ENCODE measurements at regions not wholly inside any gene's neighbourhood (a gene's known extent, or its start where the extent isn't known, plus 50 kb on each side); places are given as distances from the start of the nearest gene placed in this dataset.

DNA sequence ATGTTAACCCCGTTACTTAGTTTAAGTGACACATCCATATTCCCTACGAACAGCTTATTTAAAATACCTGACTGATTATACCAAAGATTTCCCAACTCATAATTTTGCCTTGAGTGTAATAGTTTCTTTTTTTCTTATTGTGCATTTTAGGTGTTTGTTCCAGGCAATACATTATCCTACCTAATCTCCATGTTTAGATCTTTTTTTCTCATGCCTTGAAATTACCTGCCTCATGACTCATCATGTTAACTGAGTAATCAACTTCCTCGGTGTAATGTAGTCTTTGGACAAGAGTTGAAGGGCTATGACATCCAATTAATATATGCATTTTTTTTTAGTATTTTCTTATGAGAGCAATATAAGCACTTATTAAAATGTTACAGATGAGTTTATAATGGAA is 228.7 kb upstream of the ANKRD50 start:
- Histone ChIP-seq H3K36me3 (ENCODE audit: insufficient read depth, low read length) (no peaks in the 10 kb centered on the region), H3K4me2 (ENCODE audit: insufficient read depth, low read length) (no peak overlapping the region), H4K20me1 (ENCODE audit: insufficient read depth, low read length) (no peaks in the 10 kb centered on the region), H3K27me3 (ENCODE audit: insufficient read depth, low read length) (no peaks in the 10 kb centered on the region), H3K4me3 (ENCODE audit: insufficient read depth, low read length) (no peak overlapping the region), H3K27ac (ENCODE audit: low read depth, low read length) (peak overlapping the region; percentile 68), H3K9me3 (ENCODE audit: low read depth, low read length) (no peaks in the 10 kb centered on the region), H3K4me1 (ENCODE audit: insufficient read depth, low read length) (peaks cover 32% of the 10 kb centered on the region), H2AFZ (ENCODE audit: low read length) (no peak overlapping the region), H3K79me2 (ENCODE audit: insufficient read depth, low read length) (no peaks in the 10 kb centered on the region)
- no peak for DNase-seq (ENCODE audit: insufficient read length, low spot score, missing footprints)
- TF ChIP-seq, protein P1, sequence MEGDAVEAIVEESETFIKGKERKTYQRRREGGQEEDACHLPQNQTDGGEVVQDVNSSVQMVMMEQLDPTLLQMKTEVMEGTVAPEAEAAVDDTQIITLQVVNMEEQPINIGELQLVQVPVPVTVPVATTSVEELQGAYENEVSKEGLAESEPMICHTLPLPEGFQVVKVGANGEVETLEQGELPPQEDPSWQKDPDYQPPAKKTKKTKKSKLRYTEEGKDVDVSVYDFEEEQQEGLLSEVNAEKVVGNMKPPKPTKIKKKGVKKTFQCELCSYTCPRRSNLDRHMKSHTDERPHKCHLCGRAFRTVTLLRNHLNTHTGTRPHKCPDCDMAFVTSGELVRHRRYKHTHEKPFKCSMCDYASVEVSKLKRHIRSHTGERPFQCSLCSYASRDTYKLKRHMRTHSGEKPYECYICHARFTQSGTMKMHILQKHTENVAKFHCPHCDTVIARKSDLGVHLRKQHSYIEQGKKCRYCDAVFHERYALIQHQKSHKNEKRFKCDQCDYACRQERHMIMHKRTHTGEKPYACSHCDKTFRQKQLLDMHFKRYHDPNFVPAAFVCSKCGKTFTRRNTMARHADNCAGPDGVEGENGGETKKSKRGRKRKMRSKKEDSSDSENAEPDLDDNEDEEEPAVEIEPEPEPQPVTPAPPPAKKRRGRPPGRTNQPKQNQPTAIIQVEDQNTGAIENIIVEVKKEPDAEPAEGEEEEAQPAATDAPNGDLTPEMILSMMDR (IDR thresholded peaks at IDR 0.05; ENCODE audit: extremely low read depth, low read depth, low read length), result no peak

- DNase-seq (ENCODE audit: insufficient read length, low spot score, missing footprints), result no peak
- H3K27me3 ChIP-seq (ENCODE audit: insufficient read depth, low read length), result no peaks in the 10 kb centered on the region
- no peak overlapping the region for H3K4me2 ChIP-seq (ENCODE audit: insufficient read depth, low read length)
- H3K79me2 ChIP-seq (ENCODE audit: insufficient read depth, low read length), result no peaks in the 10 kb centered on the region
- H3K27ac ChIP-seq (ENCODE audit: low read depth, low read length), result peak overlapping the region; percentile 69
- H3K9me3 ChIP-seq (ENCODE audit: low read depth, low read length), result no peaks in the 10 kb centered on the region
- no peaks in the 10 kb centered on the region for H3K36me3 ChIP-seq (ENCODE audit: insufficient read depth, low read length)
- no peak overlapping the region for H3K4me3 ChIP-seq (ENCODE audit: insufficient read depth, low read length)
- no peaks in the 10 kb centered on the region for H4K20me1 ChIP-seq (ENCODE audit: insufficient read depth, low read length)
- peaks cover 32% of the 10 kb centered on the region for H3K4me1 ChIP-seq (ENCODE audit: insufficient read depth, low read length)
- TF ChIP-seq, protein P1 (IDR thresholded peaks at IDR 0.05; ENCODE audit: extremely low read depth, low read depth, low read length), result no peak
- no peak overlapping the region for H2AFZ ChIP-seq (ENCODE audit: low read length)
These were observed 227.9 kb upstream of the ANKRD50 start for GRCh38 chr4:124940387-124940786.

DNA sequence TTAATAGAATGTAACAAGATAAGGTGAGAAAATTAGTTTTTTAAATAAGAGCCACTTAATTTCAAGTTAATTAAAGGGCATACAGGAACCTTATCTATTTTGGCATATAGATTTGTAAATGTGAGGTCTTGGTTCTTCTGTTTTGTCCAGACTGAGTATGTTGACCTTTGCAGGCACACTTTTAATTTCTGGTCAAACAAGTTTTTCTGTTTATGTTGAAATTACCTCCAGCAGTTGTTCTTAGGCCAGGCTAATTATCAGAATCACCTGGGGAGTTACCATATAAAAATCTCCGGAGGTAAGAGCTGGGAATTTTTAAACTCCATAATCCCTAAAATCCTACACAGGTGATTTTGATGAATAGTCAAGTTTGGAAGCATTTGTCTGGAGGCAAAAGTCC is 227.4 kb upstream of the ANKRD50 start:
- Histone ChIP-seq H3K79me2 (ENCODE audit: insufficient read depth, low read length) (no peaks in the 10 kb centered on the region), H3K4me1 (ENCODE audit: insufficient read depth, low read length) (peaks cover 32% of the 10 kb centered on the region), H4K20me1 (ENCODE audit: insufficient read depth, low read length) (no peaks in the 10 kb centered on the region), H3K4me3 (ENCODE audit: insufficient read depth, low read length) (no peak overlapping the region), H3K27ac (ENCODE audit: low read depth, low read length) (peak overlapping the region; percentile 69), H3K27me3 (ENCODE audit: insufficient read depth, low read length) (no peaks in the 10 kb centered on the region), H3K4me2 (ENCODE audit: insufficient read depth, low read length) (no peak overlapping the region), H3K9me3 (ENCODE audit: low read depth, low read length) (no peaks in the 10 kb centered on the region), H3K36me3 (ENCODE audit: insufficient read depth, low read length) (no peaks in the 10 kb centered on the region), H2AFZ (ENCODE audit: low read length) (no peak overlapping the region)
- DNase-seq (ENCODE audit: insufficient read length, low spot score, missing footprints), result no peak
- TF ChIP-seq, protein P1 (IDR thresholded peaks at IDR 0.05; ENCODE audit: extremely low read depth, low read depth, low read length), result no peak

- H3K4me3 ChIP-seq (ENCODE audit: insufficient read depth, low read length), result no peak overlapping the region
- H3K27me3 ChIP-seq (ENCODE audit: insufficient read depth, low read length), result no peaks in the 10 kb centered on the region
- no peaks in the 10 kb centered on the region for H3K36me3 ChIP-seq (ENCODE audit: insufficient read depth, low read length)
- H4K20me1 ChIP-seq (ENCODE audit: insufficient read depth, low read length), result no peaks in the 10 kb centered on the region
- TF ChIP-seq, protein P1 (IDR thresholded peaks at IDR 0.05; ENCODE audit: extremely low read depth, low read depth, low read length), result no peak
- H3K4me2 ChIP-seq (ENCODE audit: insufficient read depth, low read length), result no peak overlapping the region
- peaks cover 32% of the 10 kb centered on the region for H3K4me1 ChIP-seq (ENCODE audit: insufficient read depth, low read length)
- H3K79me2 ChIP-seq (ENCODE audit: insufficient read depth, low read length), result no peaks in the 10 kb centered on the region
- H3K27ac ChIP-seq (ENCODE audit: low read depth, low read length), result no peak overlapping the region
- H2AFZ ChIP-seq (ENCODE audit: low read length), result no peak overlapping the region
- DNase-seq (ENCODE audit: insufficient read length, low spot score, missing footprints), result no peak
- no peaks in the 10 kb centered on the region for H3K9me3 ChIP-seq (ENCODE audit: low read depth, low read length)
These were observed 226.3 kb upstream of the ANKRD50 start for GRCh38 chr4:124938836-124939235.
